ENCODE measurements at regions not wholly inside any gene's neighbourhood (a gene's known extent, or its start where the extent isn't known, plus 50 kb on each side); places are given as distances from the start of the nearest gene placed in this dataset.
"Not testable (repeated sequence)": the region's sequence is repeated elsewhere in the genome, so short reads cannot be mapped to it uniquely, and the experiment has no call there.

- no peak for DNase-seq
Observed at GRCh38 chr7:4527988-4528636, 154.0 kb upstream of the FOXK1 start.

DNA sequence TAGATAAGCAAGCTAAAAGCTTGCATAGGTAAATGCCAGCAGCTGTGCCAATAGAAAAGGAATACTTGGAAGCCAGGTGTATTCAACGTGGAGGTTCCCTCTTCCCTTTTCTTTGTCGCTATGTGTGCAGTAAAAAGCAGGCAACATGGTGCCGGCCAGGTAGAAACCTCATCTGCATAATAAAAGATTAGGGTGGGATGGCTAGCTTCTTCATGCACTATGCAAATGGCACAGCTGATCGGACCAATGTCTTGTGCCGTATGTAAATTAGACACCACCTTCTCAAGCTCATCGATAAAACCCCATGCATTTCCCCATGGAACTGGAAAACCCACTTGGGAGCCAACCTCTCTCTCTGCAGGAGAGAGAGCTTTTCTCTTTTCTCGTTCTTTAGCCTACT lies 150.9 kb upstream of the FOXK1 start:
- DNase-seq = no peak

DNA sequence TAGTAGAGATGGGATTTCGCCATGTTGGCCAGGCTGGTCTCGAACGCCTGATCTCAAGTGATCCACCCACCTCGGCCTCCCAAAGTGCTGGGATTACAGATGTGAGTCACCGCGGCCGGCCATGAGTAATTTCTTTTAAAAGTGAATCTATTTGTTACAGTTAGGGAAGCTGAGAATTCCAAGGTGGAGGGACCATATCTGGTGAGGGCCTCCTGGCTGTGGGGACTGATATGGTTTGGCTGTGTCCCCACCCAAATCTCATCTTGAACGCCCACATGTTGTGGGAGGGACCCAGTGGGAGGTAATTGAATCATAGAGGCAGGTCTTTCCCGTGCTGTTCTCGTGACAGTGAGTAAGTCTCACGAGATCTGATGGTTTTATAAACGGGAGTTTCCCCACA lies 148.8 kb upstream of the FOXK1 start:
- DNase-seq = not testable (repeated sequence)

DNA sequence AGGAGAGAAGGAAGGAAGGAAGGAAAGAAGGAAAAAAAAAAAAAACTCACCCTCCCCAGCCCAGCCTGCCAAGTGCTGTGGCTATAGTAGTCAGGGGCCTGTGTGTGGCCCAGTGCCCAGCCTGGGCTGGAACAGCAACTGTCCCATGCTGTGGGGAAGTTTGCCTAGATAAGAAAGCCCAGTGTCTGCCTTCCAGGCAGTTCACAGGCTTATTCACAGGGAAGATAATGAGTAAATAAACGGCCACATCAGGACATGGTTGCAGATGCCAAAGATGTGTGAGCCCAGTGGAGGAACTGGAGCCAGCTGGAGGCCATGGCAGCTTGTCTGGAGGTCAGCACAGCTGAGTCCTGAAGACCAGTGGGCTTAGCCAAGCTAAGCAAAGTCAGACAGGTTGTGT lies 132.4 kb upstream of the FOXK1 start:
- DNase-seq = no peak

GRCh38 chr7:4550117-4550516 lies 132.0 kb upstream of the FOXK1 start:
- DNase-seq = no peak

GRCh38 chr7:4552985-4553384 lies 129.1 kb upstream of the FOXK1 start:
- no peak for DNase-seq

GRCh38 chr7:4556868-4557793 lies 125.0 kb upstream of the FOXK1 start:
- DNase-seq = no peak

DNA sequence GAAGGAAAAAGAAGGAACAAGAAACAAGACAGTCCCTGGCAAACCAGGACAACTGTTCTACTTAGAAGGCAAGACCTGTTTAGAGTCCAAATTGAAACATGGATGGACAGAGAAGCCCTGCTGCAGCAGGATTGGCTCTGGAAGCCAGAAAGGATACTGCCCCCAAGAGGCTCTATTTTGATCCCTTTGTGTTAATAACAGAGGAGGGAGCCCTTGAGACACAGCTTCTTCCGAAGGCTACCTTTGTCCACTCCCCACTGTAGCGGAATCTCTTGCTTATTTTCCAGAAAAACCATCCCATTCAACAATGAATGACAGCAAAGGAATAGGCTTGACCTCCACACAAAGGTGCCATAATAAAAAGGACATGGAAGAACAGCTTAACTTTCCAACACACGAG lies 120.3 kb upstream of the FOXK1 start:
- no peak for DNase-seq

DNA sequence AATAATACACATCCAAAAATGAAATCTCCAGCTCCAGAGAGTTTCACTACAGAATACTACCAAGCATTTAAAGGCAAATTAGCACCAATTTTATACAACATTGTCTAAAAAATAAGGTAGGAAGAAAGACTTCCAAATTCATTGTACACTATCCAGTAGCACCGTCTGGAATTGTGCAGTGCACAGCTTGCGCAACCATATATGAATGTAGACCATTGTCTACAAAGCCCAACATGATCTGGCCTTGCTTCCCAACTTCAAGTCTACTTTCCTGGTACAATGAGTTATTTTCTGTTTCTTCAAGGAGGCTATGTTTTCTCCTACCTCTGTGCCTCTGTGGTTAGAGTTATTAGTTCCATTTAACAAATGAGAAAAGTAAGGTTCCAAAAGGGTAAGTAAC lies 115.4 kb upstream of the FOXK1 start:
- DNase-seq = no peak

GRCh38 chr7:4574851-4575250 lies 107.2 kb upstream of the FOXK1 start:
- DNase-seq = no peak

- DNase-seq = no peak
Observed at GRCh38 chr7:4575254-4575653, 106.8 kb upstream of the FOXK1 start.

- DNase-seq = no peak
Observed at GRCh38 chr7:4602905-4603842, 78.9 kb upstream of the FOXK1 start.

- DNase-seq = no peak
Observed at GRCh38 chr7:4603843-4604231, 78.3 kb upstream of the FOXK1 start.

DNA sequence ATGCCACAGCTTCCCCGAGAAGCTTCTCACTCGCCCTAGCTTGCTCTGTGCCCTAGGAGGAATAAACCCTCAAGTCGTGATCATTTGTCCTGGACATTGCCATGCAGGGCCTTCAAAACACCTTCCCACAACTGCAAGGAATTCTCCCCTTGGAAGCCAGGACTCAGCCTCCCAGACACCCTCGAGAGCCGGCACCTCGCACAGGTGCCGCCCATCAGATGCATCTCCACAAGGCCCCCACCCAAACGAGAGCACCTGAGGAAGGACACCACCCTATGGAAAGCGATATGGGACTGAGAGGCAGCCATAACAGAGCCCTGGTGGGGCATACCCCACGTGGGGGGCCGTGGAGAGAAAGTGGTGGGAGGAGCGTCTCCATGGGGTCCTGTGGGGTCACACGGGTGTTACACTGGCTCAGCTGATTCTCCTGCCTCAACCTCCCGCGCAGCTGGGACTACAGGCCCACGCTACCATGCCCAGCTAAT lies 77.6 kb upstream of the FOXK1 start:
- no peak for DNase-seq

- no peak for DNase-seq
Observed at GRCh38 chr7:4606797-4607196, 75.3 kb upstream of the FOXK1 start.

DNA sequence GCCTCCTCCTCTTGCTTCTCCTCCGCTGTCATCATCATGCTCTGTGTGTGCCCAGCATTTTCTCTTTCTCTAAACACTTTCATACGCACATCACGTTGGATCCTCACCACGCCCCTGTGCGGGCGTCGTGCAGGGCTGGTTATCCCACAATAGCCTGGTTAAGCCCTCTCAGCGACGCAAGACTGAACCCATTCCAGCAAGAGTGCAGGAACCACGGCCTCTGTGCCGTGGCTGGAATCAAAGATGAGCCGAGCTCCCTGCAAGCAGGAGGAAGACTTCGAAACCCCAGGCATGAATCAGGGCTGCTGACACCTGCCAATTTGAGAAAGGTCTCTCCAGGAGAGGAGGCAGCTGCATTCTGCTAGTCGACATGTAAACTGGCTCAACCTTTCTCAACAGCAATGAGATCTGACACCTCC lies 74.8 kb upstream of the FOXK1 start:
- peak; percentile 7 for DNase-seq

DNA sequence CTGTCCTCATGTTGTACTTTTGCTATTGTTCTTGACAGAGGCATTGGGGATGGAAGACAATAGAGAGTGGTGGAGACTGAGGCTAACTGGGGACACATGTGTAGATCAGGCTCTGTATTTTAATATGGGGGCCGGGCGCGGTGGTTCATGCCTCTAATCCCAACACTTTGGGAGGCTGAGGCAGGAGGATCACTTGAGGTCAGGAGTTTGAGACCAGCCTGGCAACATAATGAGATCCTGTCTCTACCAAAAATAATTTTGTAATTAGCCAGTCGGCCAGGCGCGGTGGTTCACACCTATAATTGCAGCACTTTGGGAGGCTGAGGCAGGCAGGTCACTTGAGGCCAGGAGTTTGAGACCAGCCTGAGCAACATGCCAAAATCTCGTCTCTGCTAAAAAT lies 72.5 kb upstream of the FOXK1 start:
- DNase-seq = not testable (repeated sequence)

GRCh38 chr7:4610768-4611467 lies 71.2 kb upstream of the FOXK1 start:
- DNase-seq = peak; percentile 11

- no peak for DNase-seq
Observed at GRCh38 chr7:4612237-4612636, 69.9 kb upstream of the FOXK1 start.

DNA sequence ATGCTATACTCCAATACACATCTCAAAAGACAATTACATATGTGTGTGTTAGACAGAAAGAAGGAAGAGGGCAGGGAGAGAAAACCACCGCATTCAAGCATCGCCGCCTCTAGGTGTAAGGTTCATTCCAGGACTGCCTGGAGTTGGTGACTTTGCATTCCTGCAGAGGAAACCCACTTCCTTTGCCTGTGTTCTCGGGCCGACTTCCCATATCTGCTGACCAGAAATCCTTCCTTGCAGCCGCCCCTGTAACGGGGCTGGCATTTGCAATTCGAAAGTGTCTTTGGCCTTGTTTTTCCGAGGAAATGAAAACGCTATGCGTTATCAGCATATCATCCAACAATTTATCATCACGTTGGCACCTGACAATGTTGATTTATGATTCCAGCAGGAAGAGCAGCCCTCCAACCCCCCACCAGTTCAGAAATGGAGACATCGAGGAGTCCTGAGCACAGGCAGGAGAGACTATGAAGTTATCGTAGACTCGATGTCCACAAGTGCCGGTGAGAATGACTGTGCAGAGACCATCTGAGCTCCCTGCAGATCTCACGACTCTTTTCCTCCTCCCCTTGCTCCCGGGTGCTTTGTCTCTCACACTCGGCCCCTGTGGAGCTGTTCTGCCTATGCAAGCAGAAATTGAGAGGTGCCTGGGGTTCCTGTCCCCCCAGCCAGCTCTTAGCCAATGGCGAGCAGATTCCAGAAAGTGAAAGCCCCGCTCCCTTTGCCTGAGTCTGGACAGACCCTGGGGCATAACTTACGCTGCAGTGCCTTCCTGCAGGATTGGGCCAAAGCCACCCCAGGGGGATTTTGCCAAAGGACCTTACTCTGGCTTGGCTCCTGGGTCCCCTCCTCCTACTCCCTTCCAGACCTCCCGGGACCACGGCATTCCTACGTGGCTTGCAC lies 68.9 kb upstream of the FOXK1 start:
- DNase-seq = no peak

DNA sequence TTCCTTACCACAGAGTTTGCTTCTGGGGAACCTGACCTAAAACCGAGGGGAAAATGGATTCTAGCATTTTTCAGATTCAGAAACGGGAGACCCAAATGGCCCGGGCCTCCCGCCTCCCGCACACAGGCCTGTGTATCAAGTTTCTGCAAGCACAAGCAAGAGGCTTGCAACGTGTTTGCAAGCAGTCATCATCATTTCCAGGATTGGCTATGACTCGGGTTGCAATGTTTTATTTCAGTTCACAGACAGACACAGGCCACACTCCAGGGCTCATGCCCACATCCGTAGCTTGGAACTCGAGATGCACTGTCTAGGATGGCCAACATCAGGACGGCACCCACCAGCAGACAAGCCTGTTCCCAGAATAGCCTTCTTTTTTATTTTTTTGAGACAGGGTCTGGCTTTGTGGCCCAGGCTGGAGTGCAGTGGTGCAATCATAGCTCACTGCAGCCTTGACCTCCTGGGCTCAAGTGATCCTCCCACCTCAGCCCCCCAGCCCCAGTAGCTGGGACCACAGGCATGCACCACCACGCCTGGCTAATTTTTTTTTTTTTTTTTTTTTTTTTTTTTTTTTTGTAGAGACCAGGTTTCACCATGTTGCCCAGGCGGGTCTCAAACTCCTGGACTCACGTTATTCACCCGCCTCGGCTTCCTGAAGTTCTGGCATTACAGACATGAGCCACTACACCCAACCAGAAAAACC lies 68.1 kb upstream of the FOXK1 start:
- DNase-seq = no peak

Measured in DMS79 treated with DMSO at 0.1 percent for 48 hours (cell line).